ENCODE measurements at regions not wholly inside any gene's neighbourhood (a gene's known extent, or its start where the extent isn't known, plus 50 kb on each side); places are given as distances from the start of the nearest gene placed in this dataset.

GRCh38 chrX:11893933-11894710, 136.1 kb downstream of the MSL3 start:
- TF ChIP-seq CTCF (IDR thresholded peaks at IDR 0.05) (no peak), POLR2A (IDR thresholded peaks at IDR 0.05) (no peak), POLR2AphosphoS5 (IDR thresholded peaks at IDR 0.05) (no peak)
